SK-N-SH (cell line): ENCODE measurements at regions not wholly inside any gene's neighbourhood (a gene's known extent, or its start where the extent isn't known, plus 50 kb on each side); places are given as distances from the start of the nearest gene placed in this dataset.

ENCODE experiments used
- CTCF ChIA-PET: fragments of 300-600, 350-600 bp; formaldehyde crosslinking; extraction: SDS; loops from one replicate; lab custom pipeline; 2021; lab: Yijun Ruan, JAX
- POLR2A ChIA-PET: fragments of 350-600 bp; sonication (Branson Sonifier 250); formaldehyde crosslinking; extraction: SDS; loops from one replicate; lab custom pipeline; 2020; ENCODE audit warnings: antibody characterized with exemption, inconsistent platforms; lab: Yijun Ruan, JAX
- DNase-seq: peaks from one replicate; pipeline ENCODE4 v3.0.0; 2012
- H2AFZ ChIP-seq: fragments of 200-600 bp; sonication (generic); 2 replicates; pipeline ENCODE4 v1.8.1; 2016; ENCODE audit warnings: antibody characterized with exemption, mild to moderate bottlenecking, low read depth
- H3F3A ChIP-seq: fragments of 200-600 bp; sonication (generic); replicated peaks from 2 replicates; pipeline ENCODE3; 2016; ENCODE audit warnings: antibody characterized with exemption, mild to moderate bottlenecking; ENCODE audit not compliant: insufficient read depth
- H3K27ac ChIP-seq, 2 experiments: fragments of 200-500 bp in 1 of 2; fragments of 200-600 bp in 1 of 2; sonication (Bioruptor generic) in 1 of 2; sonication (generic), shearing (Covaris generic) in 1 of 2; 2 replicates each; pipeline versions ENCODE4 v1.5.1 to v1.6.1; 2014 to 2016; ENCODE audit warnings: low read depth in 2 of 2, inconsistent platforms in 1 of 2, low read length in 1 of 2, mild to moderate bottlenecking in 1 of 2, mixed read lengths in 1 of 2
- H3K27me3 ChIP-seq: fragments of 200-600 bp; sonication (generic), shearing (Covaris generic); 2 replicates; pipeline ENCODE4 v1.6.1; 2016; ENCODE audit warnings: mixed run types; ENCODE audit not compliant: insufficient read depth
- H3K36me3 ChIP-seq, 2 experiments: fragments of 200-500 bp in 1 of 2; fragments of 200-600 bp in 1 of 2; sonication (Bioruptor generic) in 1 of 2; sonication (generic) in 1 of 2; replicated peaks in 1 of 2; 2 replicates each; pipeline versions ENCODE3 to v1.5.1; 2014 to 2016; ENCODE audit warnings: low read length in 1 of 2, mild to moderate bottlenecking in 1 of 2; ENCODE audit not compliant: insufficient read depth in 2 of 2, control insufficient read depth in 1 of 2
- H3K4me1 ChIP-seq, 2 experiments: fragments of 200-500 bp in 1 of 2; fragments of 200-600 bp in 1 of 2; sonication (Bioruptor generic) in 1 of 2; sonication (generic), shearing (Covaris generic) in 1 of 2; 2 replicates each; pipeline versions ENCODE4 v1.5.1 to v1.6.1; 2014 to 2016; ENCODE audit warnings: low read depth in 1 of 2, low read length in 1 of 2, mixed run types in 1 of 2; ENCODE audit not compliant: insufficient read depth in 2 of 2, control insufficient read depth in 1 of 2
- H3K4me2 ChIP-seq: fragments of 200-600 bp; sonication (generic), shearing (Covaris generic); 2 replicates; pipeline ENCODE4 v1.6.1; 2017; ENCODE audit warnings: mixed run types
- H3K4me3 ChIP-seq, 2 experiments: fragments of 200-500 bp in 1 of 2; fragments of 200-600 bp in 1 of 2; sonication (Bioruptor generic) in 1 of 2; sonication (generic), shearing (Covaris generic) in 1 of 2; 2 replicates each; pipeline versions ENCODE4 v1.5.1 to v1.8.1; 2014 to 2016; ENCODE audit warnings: low read depth in 2 of 2, inconsistent platforms in 1 of 2, low read length in 1 of 2, mild to moderate bottlenecking in 1 of 2, mixed read lengths in 1 of 2, moderate library complexity in 1 of 2
- H3K79me2 ChIP-seq: fragments of 200-600 bp; sonication (generic); 2 replicates; pipeline ENCODE4 v1.8.1; 2017; ENCODE audit warnings: mild to moderate bottlenecking; ENCODE audit not compliant: insufficient read depth
- H3K9ac ChIP-seq: fragments of 200-600 bp; sonication (generic); 2 replicates; pipeline ENCODE4 v1.6.1; 2017; ENCODE audit warnings: mixed run types
- H3K9me2 ChIP-seq: fragments of 200-600 bp; sonication (generic); 2 replicates; pipeline ENCODE4 v1.6.1; 2017; ENCODE audit warnings: mixed run types
- H3K9me3 ChIP-seq: fragments of 200-600 bp; sonication (generic); 2 replicates; pipeline ENCODE4 v1.6.1; 2017; ENCODE audit warnings: mixed run types, mild to moderate bottlenecking, moderate library complexity
- H4K20me1 ChIP-seq: fragments of 200-600 bp; sonication (generic); 2 replicates; pipeline ENCODE4 v1.6.1; 2017; ENCODE audit warnings: mild to moderate bottlenecking, mixed run types; ENCODE audit not compliant: insufficient read depth
- ELF1 ChIP-seq: IDR thresholded peaks from 2 replicates; pipeline ENCODE4 v1.4.0; 2012
- EZH2phosphoT487 ChIP-seq: fragments of 200-600 bp; sonication (generic); IDR thresholded peaks from 2 replicates; pipeline ENCODE4 v1.6.1; 2017; ENCODE audit warnings: low read depth, mixed run types, mild to moderate bottlenecking, antibody characterized with exemption, moderate library complexity, borderline replicate concordance
- FOSL2 ChIP-seq: IDR thresholded peaks from 2 replicates; pipeline ENCODE4 v1.4.0; 2012; ENCODE audit warnings: low read depth, mild to moderate bottlenecking, moderate library complexity, borderline replicate concordance
- FOXJ3 ChIP-seq: sonication (generic); formaldehyde crosslinking; IDR thresholded peaks from 2 replicates; pipeline ENCODE4 v1.5.1; 2020; ENCODE audit warnings: mild to moderate bottlenecking, missing genetic modification reagents
- GABPA ChIP-seq: IDR thresholded peaks from 2 replicates; pipeline ENCODE4 v1.4.0; 2012; ENCODE audit warnings: low read depth, mild to moderate bottlenecking
- GATA2 ChIP-seq: sonication (generic); formaldehyde crosslinking; IDR thresholded peaks from 2 replicates; pipeline ENCODE4 v1.5.0; 2020; ENCODE audit warnings: mild to moderate bottlenecking, missing genetic modification reagents
- IRF3 ChIP-seq: fragments of 150-350 bp; IDR thresholded peaks from 2 replicates; pipeline ENCODE4 v1.6.1; 2016; ENCODE audit warnings: mild to moderate bottlenecking, low read depth, low read length
- MEF2A ChIP-seq: IDR thresholded peaks from 2 replicates; pipeline ENCODE4 v1.4.0; 2012; ENCODE audit warnings: low read depth, borderline replicate concordance
- MXI1 ChIP-seq: IDR thresholded peaks from 2 replicates; pipeline ENCODE4 v1.6.1; 2012; ENCODE audit warnings: mild to moderate bottlenecking, low read depth, low read length, improper control_type of control experiment
- NFIC ChIP-seq: IDR thresholded peaks from 2 replicates; pipeline ENCODE4 v1.4.0; 2012; ENCODE audit warnings: borderline replicate concordance
- RCOR1 ChIP-seq: fragments of 150-350 bp; IDR thresholded peaks from 2 replicates; pipeline ENCODE4 v1.6.1; 2017; ENCODE audit warnings: antibody characterized with exemption, low read length
- RXRA ChIP-seq: IDR thresholded peaks from 2 replicates; pipeline ENCODE4 v1.4.0; 2012; ENCODE audit warnings: low read depth, mild to moderate bottlenecking, borderline replicate concordance
- TEAD4 ChIP-seq: IDR thresholded peaks from 2 replicates; pipeline ENCODE4 v1.4.0; 2012; ENCODE audit warnings: mild to moderate bottlenecking, borderline replicate concordance; ENCODE audit not compliant: insufficient read depth
- ZBTB33 ChIP-seq: IDR thresholded peaks from 2 replicates; pipeline ENCODE4 v1.4.0; 2012; ENCODE audit warnings: low read depth, borderline replicate concordance
- TF ChIP-seq, protein P1 (sequence below): IDR thresholded peaks from 2 replicates; pipeline ENCODE4 v1.4.0; 2012; ENCODE audit warnings: low read depth, borderline replicate concordance
- TF ChIP-seq, protein P2 (sequence below): IDR thresholded peaks from 2 replicates; pipeline ENCODE4; 2012

DNA sequence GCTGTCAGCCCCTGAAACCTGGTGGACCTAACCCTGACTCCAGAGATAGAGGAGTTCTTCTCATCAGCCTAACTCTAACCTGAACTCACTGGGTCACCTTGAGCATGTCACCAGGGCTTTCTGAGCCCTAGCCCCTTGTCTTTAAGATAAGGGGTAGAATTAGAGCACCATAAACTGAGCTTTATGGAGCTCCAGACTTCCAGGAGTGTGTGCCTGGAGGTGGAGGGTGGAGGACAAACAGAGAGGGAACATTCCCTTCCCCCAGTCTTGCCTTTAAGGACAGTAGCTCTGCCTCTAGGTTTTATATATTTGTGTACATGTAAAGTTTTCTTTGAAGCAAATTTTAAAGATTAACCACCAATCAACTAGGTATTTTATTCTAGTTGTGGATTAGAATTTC lies 83.9 kb upstream of the PACRGL start:
- H3F3A ChIP-seq, result no peaks in the 10 kb centered on the region
- no peaks in the 10 kb centered on the region for H3K79me2 ChIP-seq
- no peaks in the 10 kb centered on the region for H4K20me1 ChIP-seq
- no peak overlapping the region for H3K4me3 ChIP-seq
- H3K9me3 ChIP-seq, result no peaks in the 10 kb centered on the region
- no peak overlapping the region for H2AFZ ChIP-seq
- ChIA-PET POLR2A (no interaction called here), CTCF (interaction anchor here (1.1 kb wide), 1 partner anchor 69 kb away, joined by 4 read pairs; no protein-coding TSS in a partner anchor)
- no peak for DNase-seq
- H3K36me3 ChIP-seq, result peaks cover 44 to 45% of the 10 kb centered on the region in 2 experiments
- peaks cover 4 to 8% of the 10 kb centered on the region in 2 experiments; a peak in 3 of 4 replicates for H3K4me1 ChIP-seq
- no peak overlapping the region for H3K4me2 ChIP-seq
- no peaks in the 10 kb centered on the region for H3K27me3 ChIP-seq
- no peak overlapping the region; a peak in 2 of 4 replicates for H3K27ac ChIP-seq
- no peak overlapping the region for H3K9ac ChIP-seq
- TF ChIP-seq FOSL2, result no peak
- TF ChIP-seq, protein P1, sequence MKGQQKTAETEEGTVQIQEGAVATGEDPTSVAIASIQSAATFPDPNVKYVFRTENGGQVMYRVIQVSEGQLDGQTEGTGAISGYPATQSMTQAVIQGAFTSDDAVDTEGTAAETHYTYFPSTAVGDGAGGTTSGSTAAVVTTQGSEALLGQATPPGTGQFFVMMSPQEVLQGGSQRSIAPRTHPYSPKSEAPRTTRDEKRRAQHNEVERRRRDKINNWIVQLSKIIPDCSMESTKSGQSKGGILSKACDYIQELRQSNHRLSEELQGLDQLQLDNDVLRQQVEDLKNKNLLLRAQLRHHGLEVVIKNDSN, result no peak
- TF ChIP-seq GATA2, result no peak
- TF ChIP-seq ZBTB33, result no peak
- TF ChIP-seq TEAD4, result no peak
- TF ChIP-seq MXI1, result no peak
- TF ChIP-seq NFIC, result no peak
- no peak for TF ChIP-seq ELF1
- no peak for TF ChIP-seq RXRA
- no peak for TF ChIP-seq EZH2phosphoT487
- TF ChIP-seq IRF3, result no peak
- no peak for TF ChIP-seq MEF2A
- TF ChIP-seq FOXJ3, result no peak
- no peak for TF ChIP-seq GABPA
- TF ChIP-seq, protein P2, sequence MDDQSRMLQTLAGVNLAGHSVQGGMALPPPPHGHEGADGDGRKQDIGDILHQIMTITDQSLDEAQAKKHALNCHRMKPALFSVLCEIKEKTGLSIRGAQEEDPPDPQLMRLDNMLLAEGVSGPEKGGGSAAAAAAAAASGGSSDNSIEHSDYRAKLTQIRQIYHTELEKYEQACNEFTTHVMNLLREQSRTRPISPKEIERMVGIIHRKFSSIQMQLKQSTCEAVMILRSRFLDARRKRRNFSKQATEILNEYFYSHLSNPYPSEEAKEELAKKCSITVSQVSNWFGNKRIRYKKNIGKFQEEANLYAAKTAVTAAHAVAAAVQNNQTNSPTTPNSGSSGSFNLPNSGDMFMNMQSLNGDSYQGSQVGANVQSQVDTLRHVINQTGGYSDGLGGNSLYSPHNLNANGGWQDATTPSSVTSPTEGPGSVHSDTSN, result no peak
- TF ChIP-seq RCOR1, result no peak
- H3K9me2 ChIP-seq, result no peaks in the 10 kb centered on the region
